ENCODE measurements at regions not wholly inside any gene's neighbourhood (a gene's known extent, or its start where the extent isn't known, plus 50 kb on each side); places are given as distances from the start of the nearest gene placed in this dataset.

DNA sequence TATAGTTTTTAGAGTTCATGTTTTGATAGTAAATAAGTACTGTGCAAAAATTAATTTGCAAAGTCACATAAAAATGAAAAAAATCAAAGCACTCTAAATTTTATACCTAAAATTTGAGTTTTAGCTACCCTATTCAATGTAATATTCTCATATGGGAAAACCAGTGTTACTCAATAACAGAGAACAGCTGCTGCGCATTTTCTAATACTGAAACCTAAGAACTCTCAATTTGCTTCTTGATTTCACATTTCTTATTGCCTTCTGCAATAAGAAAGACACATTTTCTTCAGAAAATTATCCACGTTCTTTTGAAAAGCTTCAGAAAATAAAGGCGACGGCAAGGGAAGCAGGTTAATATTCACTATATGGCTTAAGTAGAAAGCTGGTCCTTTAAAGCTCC, 199.1 kb upstream of the CCDC150 start:
- TF ChIP-seq, protein P1, sequence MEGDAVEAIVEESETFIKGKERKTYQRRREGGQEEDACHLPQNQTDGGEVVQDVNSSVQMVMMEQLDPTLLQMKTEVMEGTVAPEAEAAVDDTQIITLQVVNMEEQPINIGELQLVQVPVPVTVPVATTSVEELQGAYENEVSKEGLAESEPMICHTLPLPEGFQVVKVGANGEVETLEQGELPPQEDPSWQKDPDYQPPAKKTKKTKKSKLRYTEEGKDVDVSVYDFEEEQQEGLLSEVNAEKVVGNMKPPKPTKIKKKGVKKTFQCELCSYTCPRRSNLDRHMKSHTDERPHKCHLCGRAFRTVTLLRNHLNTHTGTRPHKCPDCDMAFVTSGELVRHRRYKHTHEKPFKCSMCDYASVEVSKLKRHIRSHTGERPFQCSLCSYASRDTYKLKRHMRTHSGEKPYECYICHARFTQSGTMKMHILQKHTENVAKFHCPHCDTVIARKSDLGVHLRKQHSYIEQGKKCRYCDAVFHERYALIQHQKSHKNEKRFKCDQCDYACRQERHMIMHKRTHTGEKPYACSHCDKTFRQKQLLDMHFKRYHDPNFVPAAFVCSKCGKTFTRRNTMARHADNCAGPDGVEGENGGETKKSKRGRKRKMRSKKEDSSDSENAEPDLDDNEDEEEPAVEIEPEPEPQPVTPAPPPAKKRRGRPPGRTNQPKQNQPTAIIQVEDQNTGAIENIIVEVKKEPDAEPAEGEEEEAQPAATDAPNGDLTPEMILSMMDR (IDR thresholded peaks at IDR 0.05 in 2 of 3, conservative IDR thresholded peaks at IDR 0.05 in 1 of 3; ENCODE audit: insufficient read depth in 2 of 3, low read depth in 1 of 3, low read length in 3 of 3), result no peak
- TF ChIP-seq, protein P2, sequence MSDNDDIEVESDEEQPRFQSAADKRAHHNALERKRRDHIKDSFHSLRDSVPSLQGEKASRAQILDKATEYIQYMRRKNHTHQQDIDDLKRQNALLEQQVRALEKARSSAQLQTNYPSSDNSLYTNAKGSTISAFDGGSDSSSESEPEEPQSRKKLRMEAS (CRISPR knock-in tag; IDR thresholded peaks at IDR 0.05), result no peak
- no peak for TF ChIP-seq TCF3 (CRISPR knock-in tag; IDR thresholded peaks at IDR 0.05)
- TF ChIP-seq, protein P3, sequence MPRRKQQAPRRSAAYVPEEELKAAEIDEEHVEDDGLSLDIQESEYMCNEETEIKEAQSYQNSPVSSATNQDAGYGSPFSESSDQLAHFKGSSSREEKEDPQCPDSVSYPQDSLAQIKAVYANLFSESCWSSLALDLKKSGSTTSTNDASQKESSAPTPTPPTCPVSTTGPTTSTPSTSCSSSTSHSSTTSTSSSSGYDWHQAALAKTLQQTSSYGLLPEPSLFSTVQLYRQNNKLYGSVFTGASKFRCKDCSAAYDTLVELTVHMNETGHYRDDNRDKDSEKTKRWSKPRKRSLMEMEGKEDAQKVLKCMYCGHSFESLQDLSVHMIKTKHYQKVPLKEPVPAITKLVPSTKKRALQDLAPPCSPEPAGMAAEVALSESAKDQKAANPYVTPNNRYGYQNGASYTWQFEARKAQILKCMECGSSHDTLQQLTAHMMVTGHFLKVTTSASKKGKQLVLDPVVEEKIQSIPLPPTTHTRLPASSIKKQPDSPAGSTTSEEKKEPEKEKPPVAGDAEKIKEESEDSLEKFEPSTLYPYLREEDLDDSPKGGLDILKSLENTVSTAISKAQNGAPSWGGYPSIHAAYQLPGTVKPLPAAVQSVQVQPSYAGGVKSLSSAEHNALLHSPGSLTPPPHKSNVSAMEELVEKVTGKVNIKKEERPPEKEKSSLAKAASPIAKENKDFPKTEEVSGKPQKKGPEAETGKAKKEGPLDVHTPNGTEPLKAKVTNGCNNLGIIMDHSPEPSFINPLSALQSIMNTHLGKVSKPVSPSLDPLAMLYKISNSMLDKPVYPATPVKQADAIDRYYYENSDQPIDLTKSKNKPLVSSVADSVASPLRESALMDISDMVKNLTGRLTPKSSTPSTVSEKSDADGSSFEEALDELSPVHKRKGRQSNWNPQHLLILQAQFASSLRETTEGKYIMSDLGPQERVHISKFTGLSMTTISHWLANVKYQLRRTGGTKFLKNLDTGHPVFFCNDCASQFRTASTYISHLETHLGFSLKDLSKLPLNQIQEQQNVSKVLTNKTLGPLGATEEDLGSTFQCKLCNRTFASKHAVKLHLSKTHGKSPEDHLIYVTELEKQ (CRISPR knock-in tag; IDR thresholded peaks at IDR 0.05), result no peak
- no peak for TF ChIP-seq ZNF121 (CRISPR knock-in tag; conservative IDR thresholded peaks at IDR 0.05)
- no peak for TF ChIP-seq SRF (CRISPR knock-in tag; IDR thresholded peaks at IDR 0.05)
- TF ChIP-seq, protein P4, sequence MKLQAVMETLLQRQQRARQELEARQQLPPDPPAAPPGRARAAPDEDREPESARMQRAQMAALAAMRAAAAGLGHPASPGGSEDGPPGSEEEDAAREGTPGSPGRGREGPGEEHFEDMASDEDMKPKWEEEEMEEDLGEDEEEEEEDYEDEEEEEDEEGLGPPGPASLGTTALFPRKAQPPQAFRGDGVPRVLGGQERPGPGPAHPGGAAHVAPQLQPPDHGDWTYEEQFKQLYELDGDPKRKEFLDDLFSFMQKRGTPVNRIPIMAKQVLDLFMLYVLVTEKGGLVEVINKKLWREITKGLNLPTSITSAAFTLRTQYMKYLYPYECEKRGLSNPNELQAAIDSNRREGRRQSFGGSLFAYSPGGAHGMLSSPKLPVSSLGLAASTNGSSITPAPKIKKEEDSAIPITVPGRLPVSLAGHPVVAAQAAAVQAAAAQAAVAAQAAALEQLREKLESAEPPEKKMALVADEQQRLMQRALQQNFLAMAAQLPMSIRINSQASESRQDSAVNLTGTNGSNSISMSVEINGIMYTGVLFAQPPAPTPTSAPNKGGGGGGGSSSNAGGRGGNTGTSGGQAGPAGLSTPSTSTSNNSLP (IDR thresholded peaks at IDR 0.05; ENCODE audit: borderline replicate concordance, low read depth, low read length), result no peak
- no peak for TF ChIP-seq ARID2 (IDR thresholded peaks at IDR 0.05)
